ENCODE measurements at regions not wholly inside any gene's neighbourhood (a gene's known extent, or its start where the extent isn't known, plus 50 kb on each side); places are given as distances from the start of the nearest gene placed in this dataset.

- TF ChIP-seq CTCF (conservative IDR thresholded peaks at IDR 0.05; ENCODE audit: low read depth, low read length) (no peak), EZH2 (IDR thresholded peaks at IDR 0.05; ENCODE audit: borderline replicate concordance, low read depth, low read length, poor library complexity, severe bottlenecking) (no peak)
Observed at GRCh38 chr4:1583051-1583785, 100.9 kb downstream of the FAM53A start.

Data from A673 (cell line).